Activated CD4-positive, alpha-beta T cell treated with anti-CD3 and anti-CD28 coated beads, Interleukin-2, amount 50 U/mL, for 1 hour (primary cell): ENCODE measurements at regions not wholly inside any gene's neighbourhood (a gene's known extent, or its start where the extent isn't known, plus 50 kb on each side); places are given as distances from the start of the nearest gene placed in this dataset.

ENCODE experiments used
- DNase-seq: peaks from one replicate; pipeline ENCODE4 v3.0.0-alpha.2; 2020

DNA sequence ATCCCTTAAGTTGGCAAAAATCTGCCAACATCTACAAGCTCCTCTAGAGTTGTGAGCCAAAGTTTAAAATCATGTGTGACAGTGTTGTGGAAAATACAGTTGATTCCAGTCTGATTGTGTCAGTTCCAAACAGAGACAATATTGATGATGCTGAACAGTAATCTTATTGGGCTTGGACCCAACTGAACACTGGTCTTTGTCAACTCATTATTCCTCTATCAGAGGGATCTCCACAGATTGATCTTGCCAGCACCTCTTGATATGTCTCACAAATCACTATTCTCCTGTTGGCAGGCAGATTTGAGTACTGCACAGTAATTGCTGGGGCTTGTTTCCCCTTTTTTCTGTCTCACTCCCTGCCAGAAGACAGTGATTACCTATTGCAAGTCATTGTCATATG lies 326.6 kb upstream of the DPH6 start:
- DNase-seq: no peak

DNA sequence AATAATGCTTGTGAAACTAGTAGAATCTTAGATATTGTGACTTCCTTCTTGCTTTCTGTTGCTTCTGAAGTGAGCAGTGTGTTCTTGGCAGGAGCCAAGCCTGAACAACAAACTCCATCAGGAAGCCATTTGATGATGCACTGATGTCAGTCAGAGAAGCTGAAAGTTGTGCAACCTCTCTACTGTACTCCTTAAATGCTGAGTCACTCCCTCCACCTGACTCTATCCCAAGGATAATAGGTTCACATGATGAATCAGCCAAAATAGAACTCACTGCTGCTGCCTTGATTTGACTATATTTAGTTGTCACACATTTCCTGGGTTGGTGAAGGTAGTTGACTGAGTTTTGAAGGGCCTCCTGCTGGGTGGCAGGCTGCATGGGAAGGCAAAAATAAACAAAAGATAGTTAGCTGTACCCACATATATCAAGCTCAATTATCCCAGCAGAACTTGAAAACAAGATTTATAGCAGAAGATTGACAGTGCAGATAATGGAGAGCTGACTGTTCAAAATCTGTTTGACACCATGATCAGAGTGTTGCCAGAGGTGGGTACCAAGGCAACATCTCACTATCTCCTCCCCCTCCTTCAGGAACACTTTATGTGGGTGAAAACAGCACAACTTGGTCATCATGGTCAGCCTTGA lies 328.4 kb upstream of the DPH6 start:
- no peak for DNase-seq

DNA sequence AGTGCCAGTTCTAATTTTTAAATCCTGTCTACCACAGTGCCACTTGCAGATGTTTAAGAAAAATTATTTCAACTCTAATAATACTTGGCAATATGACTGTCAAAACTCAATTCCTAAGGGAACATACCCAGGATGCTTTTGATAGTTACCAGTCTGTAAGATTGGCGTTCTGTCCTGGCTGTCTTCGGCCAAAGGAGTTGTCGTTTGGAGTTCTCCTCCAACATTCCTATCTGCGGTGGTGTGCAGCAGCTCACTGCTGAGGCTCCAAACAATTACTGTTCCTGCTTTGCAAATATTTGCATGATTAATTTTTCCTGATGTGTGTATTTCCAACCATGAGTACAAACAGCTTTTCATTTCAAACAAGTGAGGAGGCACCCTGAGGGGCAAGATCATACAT lies 330.8 kb upstream of the DPH6 start:
- DNase-seq: no peak

DNA sequence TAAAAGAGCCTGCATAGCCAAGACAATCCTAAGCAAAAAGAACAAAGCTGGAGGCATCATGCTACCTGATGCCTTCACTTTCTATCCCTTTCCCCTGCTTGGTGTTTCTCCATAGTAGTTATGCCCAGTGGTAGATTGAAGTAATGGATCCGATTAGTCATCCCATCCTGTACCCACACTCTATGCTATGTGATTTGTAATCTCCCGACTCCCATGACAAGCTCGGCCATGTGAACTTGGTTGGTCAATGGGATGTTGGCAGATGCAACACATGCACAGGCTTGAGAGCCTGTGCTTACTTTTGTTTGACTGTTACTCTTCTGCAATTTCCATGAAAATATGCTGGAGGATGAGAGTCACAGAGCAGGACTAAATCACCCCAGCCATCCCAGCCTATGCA lies 334.9 kb upstream of the DPH6 start:
- DNase-seq: no peak

DNA sequence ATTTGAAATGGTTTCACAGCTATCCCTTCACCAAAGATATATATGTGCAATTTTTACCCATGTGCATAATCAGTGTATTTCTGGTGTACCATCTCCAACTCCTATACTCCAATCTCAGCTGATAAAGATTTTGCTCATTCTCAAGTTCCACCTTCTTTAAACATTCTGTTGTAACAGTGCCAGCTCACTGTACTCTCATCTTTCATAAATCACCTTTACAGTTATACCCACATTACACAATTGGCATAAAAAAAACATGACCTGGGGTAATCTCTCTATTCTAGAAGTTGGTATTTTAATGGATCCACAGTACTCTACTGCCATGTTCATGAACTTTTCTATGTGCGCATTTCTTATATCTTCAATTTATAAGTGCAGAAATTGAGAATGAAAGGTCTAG lies 339.9 kb upstream of the DPH6 start:
- no peak for DNase-seq

DNA sequence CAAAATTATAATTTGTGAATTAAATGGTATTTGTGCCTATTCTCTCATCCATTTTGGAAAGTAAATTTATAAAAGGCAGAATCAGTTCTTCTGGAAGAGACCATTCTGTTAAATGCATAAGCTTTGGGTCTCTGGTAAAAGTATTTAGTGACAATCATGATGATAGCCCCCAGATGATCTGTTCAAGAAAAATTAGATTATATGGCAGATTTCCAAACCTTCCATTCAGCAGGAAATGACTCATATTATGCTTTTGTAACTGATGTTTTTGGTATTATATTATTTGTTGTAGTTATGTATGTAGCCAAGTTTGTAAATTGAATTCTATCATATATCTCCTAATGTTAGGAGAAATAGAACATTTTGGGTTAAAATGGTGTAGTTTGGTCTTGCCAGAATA lies 340.8 kb upstream of the DPH6 start:
- DNase-seq: no peak

DNA sequence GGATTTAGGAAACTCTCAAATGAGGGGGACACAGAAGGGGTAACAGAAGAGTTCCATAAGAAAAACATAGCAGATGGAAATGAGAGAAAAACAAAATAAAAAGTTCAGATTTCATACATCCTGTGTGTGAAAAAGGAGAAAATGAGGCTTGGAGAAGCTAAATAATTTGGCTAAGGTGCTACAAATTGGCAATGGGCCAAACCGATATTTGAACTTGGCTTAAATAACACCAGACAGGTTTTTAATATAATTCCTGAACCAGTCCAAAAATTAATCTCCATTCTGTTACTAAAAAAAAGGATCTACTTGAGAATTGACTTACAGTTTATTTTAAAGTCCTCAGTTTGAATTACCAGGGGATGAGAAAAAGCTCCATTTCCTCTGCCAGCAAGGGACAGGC lies 342.9 kb upstream of the DPH6 start:
- DNase-seq: no peak

DNA sequence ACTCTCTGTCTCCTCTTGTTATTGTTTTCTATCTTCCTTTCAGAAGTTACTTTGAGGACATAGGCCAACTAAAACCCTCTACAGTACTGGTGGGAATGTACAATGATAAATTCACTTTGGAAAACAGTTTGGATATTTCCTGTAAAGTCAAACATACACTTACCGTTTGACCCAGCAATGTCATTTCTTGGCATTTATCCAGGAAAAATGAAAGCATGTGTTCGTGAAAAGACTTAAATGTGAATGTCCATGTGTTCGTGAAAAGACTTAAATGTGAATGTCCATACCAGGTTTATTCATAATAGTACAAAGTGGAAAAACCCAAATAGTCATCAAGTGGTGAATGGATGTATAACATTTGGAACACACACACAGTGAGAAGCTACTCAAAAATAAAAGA lies 361.5 kb upstream of the DPH6 start:
- no peak for DNase-seq

DNA sequence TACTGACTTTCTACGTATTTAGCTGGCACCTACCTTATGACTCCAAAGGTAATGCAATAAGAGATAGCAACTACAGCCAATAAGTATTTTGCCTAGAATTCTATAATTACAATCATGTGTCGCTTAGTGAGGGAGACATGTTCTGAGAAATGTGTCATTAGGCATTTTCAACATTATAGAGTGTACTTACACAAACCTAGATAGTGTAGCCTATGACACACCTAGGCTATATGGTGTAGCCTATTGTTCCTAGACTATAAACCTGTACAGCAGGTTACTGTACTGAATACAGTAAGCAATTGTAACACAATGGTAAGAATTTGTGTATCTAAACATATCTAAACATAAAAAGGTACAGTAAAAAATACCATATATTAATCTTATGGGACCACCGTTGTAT lies 363.4 kb upstream of the DPH6 start:
- no peak for DNase-seq

DNA sequence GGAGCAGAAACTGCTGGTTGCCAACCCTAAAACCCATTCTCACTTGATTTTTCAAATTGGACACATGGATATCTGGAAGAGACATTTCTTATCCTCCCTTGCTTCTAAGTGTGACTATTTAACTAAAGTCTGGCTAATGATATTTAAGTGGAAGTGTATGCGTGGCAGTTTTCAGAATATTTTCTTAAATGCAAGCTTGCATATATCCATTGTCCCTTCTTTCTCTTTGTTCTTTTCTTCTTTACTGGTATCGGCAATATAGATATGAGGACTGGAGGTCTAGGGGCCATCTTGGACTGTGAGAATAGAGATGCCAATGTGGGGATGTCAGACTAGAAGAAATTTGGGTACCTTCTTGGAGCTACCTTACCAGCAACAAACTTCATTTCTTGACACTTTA lies 364.3 kb upstream of the DPH6 start:
- no peak for DNase-seq

DNA sequence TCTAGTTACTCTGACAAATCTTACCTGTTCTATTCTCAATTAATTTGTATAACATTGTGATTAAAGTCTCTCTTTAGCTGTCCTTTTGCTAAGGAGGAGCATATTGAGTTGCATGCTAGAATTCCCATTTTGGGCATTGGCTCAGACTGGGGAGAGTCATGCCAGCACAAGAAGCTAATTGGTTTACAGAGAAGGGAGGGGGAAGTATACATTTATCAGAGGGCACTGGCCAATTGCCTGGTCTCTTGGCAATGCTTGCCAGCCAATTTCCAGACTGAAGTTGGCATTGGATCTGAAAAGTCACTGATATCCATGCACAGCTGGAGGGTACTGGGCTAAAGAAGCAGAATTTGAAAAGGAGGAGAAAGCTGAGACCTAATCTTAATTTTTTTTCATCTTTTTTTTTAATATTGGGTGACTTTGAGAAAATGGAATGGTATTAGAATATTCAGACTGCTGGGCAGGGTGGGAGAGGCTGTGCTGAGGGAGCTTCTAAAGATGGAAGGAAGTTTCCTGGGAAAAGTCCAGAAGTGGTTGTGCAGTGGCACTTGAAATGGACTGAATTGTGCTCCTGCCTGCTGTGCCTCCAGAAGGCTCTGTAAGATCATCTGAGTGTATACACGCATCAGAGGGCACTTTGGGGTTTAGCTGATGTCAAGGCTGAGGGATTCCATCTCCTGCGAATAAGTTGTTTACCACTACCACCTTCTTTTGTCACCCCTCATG lies 365.2 kb upstream of the DPH6 start:
- DNase-seq: no peak

DNA sequence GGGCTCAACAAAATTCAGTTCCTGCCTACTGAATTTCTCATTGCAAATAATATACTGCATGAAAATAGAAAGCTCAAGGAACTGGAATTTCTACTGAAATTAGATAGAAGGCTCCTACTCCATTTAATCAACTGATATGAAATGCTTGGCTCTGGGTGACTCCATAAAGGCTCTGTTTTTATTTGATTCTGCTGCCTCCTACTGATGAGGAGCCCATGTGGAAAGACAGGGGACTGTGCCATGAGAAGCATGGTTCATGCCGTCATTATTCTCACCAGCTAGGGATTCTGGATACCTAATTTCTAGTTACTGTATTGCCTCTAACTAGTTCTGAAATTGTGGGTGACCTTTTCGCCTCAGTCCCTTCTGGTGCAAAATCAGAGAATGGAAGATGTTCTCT lies 366.2 kb upstream of the DPH6 start:
- DNase-seq: no peak

DNA sequence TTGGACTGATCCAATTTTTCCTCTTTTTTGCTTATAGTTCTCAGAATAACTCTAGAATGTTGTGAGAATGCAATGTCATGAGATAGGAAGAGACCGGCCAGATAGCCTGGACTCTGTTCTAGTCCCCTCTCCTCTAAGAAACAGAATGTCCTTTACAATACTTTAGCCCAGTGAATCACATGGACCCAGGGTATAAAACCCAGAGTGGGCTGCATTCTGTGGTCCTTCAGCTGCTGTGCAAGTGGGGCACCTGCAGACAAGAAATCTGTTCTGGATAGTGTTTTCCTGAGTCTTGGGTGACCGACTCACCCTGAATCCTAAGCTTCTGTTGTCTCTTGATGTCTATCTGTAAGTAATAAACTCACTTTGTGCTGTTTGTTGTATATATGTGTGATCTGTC lies 368.6 kb upstream of the DPH6 start:
- DNase-seq: no peak

DNA sequence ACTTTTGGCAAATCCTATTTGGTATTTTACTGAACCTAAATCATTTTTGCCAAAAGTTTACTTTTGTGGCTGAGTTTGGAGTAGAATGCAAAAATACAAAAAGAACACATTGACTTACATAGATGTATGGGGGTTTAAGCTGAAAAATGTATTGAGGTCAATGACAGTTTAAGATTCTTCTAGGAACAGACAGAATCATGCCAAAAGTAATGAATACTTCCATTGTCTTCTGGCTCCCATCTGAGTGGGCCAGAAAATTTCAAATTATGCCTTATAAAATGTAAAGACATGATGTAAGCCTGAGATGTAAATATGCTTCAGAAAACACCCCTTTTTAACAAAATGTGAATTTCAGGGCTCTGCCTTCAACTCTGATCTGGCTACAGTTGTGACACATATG lies 375.1 kb upstream of the DPH6 start:
- no peak for DNase-seq

DNA sequence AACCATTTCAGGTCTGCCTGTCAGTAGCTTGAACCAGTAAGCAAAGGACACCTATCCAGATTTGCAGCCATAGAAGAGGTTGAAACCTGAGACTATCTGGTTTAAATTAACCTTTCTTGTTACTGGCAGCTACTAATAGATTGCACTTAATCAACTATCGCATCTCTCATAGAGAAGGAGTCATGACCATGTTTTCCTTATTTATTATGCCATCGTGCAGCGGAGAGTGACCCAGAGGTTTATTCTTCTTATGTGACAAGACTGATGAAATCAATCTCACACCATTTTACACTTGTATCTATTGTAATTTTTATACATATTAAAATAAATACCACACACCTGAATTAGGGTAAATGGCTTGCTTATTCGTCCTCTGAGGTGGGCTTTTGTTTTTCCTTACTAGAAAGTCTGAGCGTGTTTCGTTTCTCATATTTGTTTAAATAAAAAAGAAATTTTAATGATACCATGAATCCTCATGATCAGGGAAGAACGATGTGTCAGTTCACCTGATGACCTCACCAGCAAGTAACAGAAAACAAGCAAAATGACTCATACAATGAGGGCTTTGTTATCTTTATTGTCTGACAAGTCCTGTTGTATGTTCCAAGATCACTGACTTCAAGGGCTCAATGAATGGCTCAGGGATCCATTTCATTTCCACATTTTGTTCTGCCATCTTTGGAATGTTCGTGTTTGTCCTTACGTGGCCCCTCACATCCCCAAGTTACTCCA lies 379.5 kb upstream of the DPH6 start:
- no peak for DNase-seq

DNA sequence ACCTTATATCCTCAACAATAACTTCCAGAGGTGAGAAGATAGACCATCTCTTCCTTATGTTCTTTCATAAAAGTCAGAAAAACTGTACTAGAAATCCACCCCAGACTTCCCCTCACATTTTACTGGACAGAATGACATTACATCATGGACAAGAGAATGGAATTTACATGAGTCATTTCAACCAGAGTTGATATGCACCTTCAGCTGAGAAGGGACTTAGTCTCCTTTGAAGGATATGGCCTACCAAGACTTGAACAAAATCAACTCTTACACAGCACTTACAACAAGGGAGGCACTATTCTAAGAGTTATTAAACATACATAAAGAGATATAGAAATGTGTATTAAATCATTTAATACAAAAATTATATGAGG lies 380.0 kb upstream of the DPH6 start:
- no peak for DNase-seq

DNA sequence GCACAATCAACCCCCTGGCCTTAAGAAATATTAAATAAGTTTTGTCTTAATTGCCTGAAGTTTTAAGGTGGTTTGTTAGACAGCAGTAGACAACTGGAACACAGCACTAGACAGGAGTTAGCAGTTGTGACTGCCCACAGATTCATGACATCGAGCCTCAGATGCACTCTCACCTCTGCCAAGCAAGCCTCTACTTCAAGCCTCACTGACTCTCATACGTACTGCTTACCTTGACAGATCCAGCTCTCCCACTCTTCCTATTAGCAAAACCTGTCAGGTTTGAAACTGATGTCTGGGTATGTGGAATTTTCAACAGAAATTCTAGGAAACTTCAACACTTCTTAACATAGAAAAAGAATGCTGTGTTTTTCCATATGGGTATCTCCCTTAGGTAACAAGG lies 382.9 kb upstream of the DPH6 start:
- DNase-seq: no peak

DNA sequence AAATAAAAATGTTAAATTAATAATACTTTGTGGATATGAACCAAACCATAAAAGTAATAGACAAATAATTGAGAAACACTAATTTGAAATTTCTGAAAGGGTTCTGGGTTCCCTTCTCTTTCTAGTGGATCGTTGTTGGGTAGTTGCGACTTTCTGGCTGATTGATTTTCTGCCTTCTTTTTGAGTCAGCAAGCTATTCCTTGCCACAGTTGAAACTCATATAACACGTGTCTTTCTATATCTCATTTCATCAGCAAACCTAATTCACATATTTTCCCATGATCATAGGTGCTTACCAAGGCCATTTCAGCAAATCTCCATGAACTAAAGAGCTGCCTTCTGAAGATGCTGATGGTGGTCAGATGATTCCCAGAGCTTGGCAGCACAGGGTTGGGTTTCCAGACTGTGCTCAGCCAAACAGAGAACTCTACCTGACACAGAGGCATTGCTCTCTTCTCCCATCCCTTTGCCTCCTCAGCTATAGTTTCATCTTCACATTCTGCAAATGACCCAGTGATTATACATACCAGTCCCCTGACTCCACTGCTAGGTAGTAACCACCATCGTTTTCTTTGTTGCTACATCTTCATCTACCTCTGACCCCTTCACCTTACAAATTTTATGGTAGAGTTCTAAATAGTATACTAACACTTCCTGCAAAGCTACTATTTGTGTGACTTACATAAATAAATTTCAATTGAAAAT lies 383.9 kb upstream of the DPH6 start:
- no peak for DNase-seq

DNA sequence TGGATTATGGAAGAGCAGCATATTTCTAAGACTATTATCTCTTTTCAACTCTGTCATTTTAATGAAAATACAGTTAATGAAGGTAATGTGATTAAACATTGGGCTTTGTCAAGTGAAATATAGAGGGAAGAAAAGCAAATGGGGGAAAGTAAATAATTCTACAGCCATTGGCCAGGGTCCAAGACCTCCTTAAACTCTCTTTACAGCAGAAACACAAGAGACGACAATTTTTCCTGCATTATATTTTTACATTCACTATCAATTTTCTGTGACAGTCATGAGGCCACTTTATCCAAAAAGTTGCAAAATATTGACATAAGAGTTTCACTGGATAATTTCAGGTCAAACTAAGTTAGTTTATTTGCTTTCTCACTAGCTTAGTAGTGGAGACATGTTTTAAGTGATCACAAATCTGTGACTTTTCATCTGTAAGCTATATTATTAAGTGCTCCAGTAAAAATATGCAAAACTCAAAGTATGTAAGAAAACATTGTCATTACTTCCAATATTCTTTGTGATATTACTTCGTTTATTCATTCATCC lies 385.9 kb upstream of the DPH6 start:
- DNase-seq: no peak

DNA sequence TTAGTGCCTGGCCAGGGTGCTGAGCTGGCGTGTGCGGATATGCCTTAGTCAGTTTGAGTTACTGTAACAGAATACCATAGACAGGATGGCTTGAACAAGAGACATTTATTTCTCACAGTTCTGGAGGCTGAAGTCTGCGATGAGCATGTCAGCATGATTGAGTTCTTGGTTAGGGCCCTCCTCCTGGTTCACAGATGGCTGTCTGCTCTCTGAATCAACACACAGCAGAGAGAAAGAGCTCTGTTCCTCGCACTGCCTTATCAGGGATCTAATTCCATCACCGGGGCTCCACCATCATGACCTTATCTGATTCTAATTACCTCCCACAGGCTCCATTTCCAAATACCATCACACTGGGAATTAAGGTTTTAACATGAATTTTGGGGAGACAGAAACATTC lies 386.6 kb upstream of the DPH6 start:
- no peak for DNase-seq

DNA sequence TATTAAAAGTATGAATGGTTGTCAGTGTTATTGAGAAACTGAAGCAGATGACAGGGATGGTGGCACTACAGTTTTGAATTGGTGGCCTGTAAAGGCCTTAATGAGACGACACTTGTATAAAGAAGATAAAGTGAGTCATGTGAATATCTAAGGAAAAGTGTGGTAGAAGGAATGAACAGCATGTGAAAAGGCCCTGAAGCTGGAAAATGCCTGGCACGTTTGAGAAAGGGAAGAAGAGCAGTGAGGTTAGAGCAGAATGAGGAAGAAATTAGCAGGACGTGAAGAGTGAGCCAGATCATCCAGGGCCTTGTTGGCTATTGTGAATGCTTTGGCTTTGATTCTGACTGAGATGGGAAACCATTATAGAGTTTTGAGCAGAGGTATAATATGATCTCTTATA lies 387.6 kb upstream of the DPH6 start:
- no peak for DNase-seq

DNA sequence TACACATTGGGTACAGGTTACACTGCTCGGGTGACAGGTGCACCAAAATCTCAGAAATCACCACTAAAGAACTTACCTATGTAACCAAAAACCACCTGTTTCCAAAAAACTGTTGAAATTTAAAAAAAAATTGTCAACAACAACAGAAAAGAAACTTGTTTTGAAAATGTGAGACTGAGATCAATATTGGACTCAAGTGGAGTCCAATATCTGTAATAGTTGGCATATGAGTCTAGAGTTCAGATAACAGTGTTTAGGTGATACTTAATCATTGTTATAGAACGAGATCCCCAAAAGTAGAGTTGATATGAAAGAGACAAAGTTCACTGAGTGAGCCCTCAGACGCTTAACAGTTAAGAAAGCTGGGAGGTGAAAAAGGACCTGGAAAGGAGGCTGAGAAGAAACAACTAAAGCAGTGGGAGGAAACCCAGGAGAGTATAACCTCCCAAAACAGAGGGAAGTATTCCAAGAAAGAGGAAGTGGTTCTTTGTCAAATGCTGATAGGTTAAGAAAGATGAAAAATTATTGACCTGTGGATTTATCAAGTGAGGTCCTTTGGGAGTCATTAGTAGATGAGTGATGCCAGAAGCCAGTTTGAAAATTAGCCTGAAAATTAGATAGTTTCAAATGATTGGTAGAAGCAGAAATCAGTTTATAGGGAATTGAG lies 388.6 kb upstream of the DPH6 start:
- DNase-seq: no peak

DNA sequence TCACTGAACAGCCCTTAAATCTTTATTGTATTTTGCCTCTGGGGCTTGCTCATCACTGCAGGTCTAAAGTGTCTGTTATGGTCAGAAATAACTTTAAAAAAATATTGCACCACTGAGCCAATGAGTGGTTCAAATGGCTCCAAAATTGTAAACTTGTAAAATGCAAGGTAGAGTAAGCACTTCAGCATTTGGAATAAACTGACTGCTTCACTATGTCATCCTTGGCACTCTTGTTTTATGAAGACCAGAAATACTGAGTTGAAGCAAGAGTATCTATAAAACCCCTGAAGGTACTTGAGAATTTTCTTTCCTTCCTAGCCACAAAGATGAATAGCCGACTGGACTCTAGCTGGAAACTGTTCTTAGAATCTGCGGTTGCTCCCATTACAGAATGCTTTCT lies 390.3 kb upstream of the DPH6 start:
- no peak for DNase-seq
